ENCODE measurements at regions not wholly inside any gene's neighbourhood (a gene's known extent, or its start where the extent isn't known, plus 50 kb on each side); places are given as distances from the start of the nearest gene placed in this dataset.
"Not testable (repeated sequence)": the region's sequence is repeated elsewhere in the genome, so short reads cannot be mapped to it uniquely, and the experiment has no call there.

- Histone ChIP-seq H2BK5ac (ENCODE audit: insufficient read length, low read length) (no peak overlapping the region), H3K9me3 (ENCODE audit: control insufficient read depth, low read depth, low read length) (no peaks in the 10 kb centered on the region), H3K23ac (ENCODE audit: insufficient read length, low read depth, low read length) (no peak overlapping the region), H2AK5ac (ENCODE audit: insufficient read length, low read length) (no peak overlapping the region), H3T11ph (ENCODE audit: low read length) (no peak overlapping the region), H4K20me1 (ENCODE audit: control insufficient read depth, insufficient read depth, insufficient read length) (no peaks in the 10 kb centered on the region), H3K14ac (ENCODE audit: insufficient read depth, low read length) (no peak overlapping the region), H2BK12ac (ENCODE audit: insufficient read length, low read depth, low read length) (no peak overlapping the region), H3K9ac (ENCODE audit: extremely low read depth, insufficient read length, low read length) (no peak overlapping the region), H2BK20ac (ENCODE audit: low read depth, low read length, poor library complexity, severe bottlenecking) (no peak overlapping the region), H3K4ac (ENCODE audit: low read depth, low read length) (no peak overlapping the region), H3K79me1 (ENCODE audit: insufficient read depth, low read depth, low read length, poor library complexity, severe bottlenecking) (no peaks in the 10 kb centered on the region), H4K5ac (ENCODE audit: insufficient read length, low read depth, low read length) (no peak overlapping the region), H3K56ac (ENCODE audit: insufficient read length, low read depth, low read length) (no peak overlapping the region), H3K79me2 (ENCODE audit: insufficient read depth, low read length) (no peaks in the 10 kb centered on the region), H3K23me2 (ENCODE audit: insufficient read length, low read depth, low read length, poor library complexity, severe bottlenecking) (no peaks in the 10 kb centered on the region), H4K8ac (replicated peaks; ENCODE audit: insufficient read length, low read depth, low read length) (no peak overlapping the region), H3K18ac (ENCODE audit: insufficient read length, low read depth, low read length) (no peak overlapping the region), H3K4me2 (ENCODE audit: insufficient read depth, insufficient read length, low read length) (no peak overlapping the region), H2AFZ (ENCODE audit: low read length) (no peak overlapping the region), H3K27me3 (ENCODE audit: insufficient read depth, low read length) (no peaks in the 10 kb centered on the region), H4K91ac (ENCODE audit: insufficient read length, low read depth, low read length) (no peak overlapping the region), H2BK120ac (ENCODE audit: low read depth, low read length, poor library complexity, severe bottlenecking) (no peak overlapping the region), H2BK15ac (ENCODE audit: low read depth, low read length) (no peak overlapping the region), H3K27ac (ENCODE audit: insufficient read length, low read depth, low read length) (no peak overlapping the region), H3K4me1 (ENCODE audit: insufficient read depth, low read length) (no peaks in the 10 kb centered on the region)
- H3K4me3 Mint-ChIP-seq: no peak overlapping the region
- peaks cover 9 to 21% (median 12%) of the 10 kb centered on the region in 3 experiments; a peak in 6 of 7 replicates for H3K36me3 Mint-ChIP-seq (ENCODE audit: insufficient read depth in 1 of 3, low read depth in 3 of 3)
- no CpG with 5 or more reads among the region's 6 CpGs for WGBS (ENCODE audit: extremely low coverage, insufficient read length, low lambda C conversion rate)
- H3K27me3 Mint-ChIP-seq (ENCODE audit: low read depth): no peaks in the 10 kb centered on the region
- H3K9me3 Mint-ChIP-seq: peaks cover 13 to 16% of the 10 kb centered on the region in 2 experiments
- H3K27ac Mint-ChIP-seq: no peak overlapping the region
- DNase-seq: no peak
- TF ChIP-seq CTCF (conservative IDR thresholded peaks at IDR 0.05): no peak
- H3K4me1 Mint-ChIP-seq: peaks cover 2 to 8% of the 10 kb centered on the region in 2 experiments; a peak in 2 of 4 replicates
These were observed 93.0 kb upstream of the ANK2 start for GRCh38 chr4:112956484-112956896.

- not testable (repeated sequence) for H3K27me3 Mint-ChIP-seq (ENCODE audit: low read depth); H3K4me1 Mint-ChIP-seq; H2BK15ac ChIP-seq (ENCODE audit: low read depth, low read length); H3K9ac ChIP-seq (ENCODE audit: extremely low read depth, insufficient read length, low read length); H3K79me1 ChIP-seq (ENCODE audit: insufficient read depth, low read depth, low read length, poor library complexity, severe bottlenecking); H3K79me2 ChIP-seq (ENCODE audit: insufficient read depth, low read length); H3K4me1 ChIP-seq (ENCODE audit: insufficient read depth, low read length); H2AFZ ChIP-seq (ENCODE audit: low read length); H4K8ac ChIP-seq (replicated peaks; ENCODE audit: insufficient read length, low read depth, low read length); H3K27ac Mint-ChIP-seq; H2BK12ac ChIP-seq (ENCODE audit: insufficient read length, low read depth, low read length); H3K27me3 ChIP-seq (ENCODE audit: insufficient read depth, low read length); H3K9me3 ChIP-seq (ENCODE audit: control insufficient read depth, low read depth, low read length); H2BK120ac ChIP-seq (ENCODE audit: low read depth, low read length, poor library complexity, severe bottlenecking); H3K18ac ChIP-seq (ENCODE audit: insufficient read length, low read depth, low read length); H2BK20ac ChIP-seq (ENCODE audit: low read depth, low read length, poor library complexity, severe bottlenecking); H4K20me1 ChIP-seq (ENCODE audit: control insufficient read depth, insufficient read depth, insufficient read length); H3K56ac ChIP-seq (ENCODE audit: insufficient read length, low read depth, low read length); DNase-seq; H3T11ph ChIP-seq (ENCODE audit: low read length); H3K4ac ChIP-seq (ENCODE audit: low read depth, low read length); H2BK5ac ChIP-seq (ENCODE audit: insufficient read length, low read length); H3K4me2 ChIP-seq (ENCODE audit: insufficient read depth, insufficient read length, low read length); H3K4me3 Mint-ChIP-seq; H3K23ac ChIP-seq (ENCODE audit: insufficient read length, low read depth, low read length); H4K91ac ChIP-seq (ENCODE audit: insufficient read length, low read depth, low read length); H3K27ac ChIP-seq (ENCODE audit: insufficient read length, low read depth, low read length); H4K5ac ChIP-seq (ENCODE audit: insufficient read length, low read depth, low read length); H3K14ac ChIP-seq (ENCODE audit: insufficient read depth, low read length); H2AK5ac ChIP-seq (ENCODE audit: insufficient read length, low read length); H3K23me2 ChIP-seq (ENCODE audit: insufficient read length, low read depth, low read length, poor library complexity, severe bottlenecking)
- peaks cover 9 to 21% (median 12%) of the 10 kb centered on the region in 3 experiments; a peak in 6 of 7 replicates for H3K36me3 Mint-ChIP-seq (ENCODE audit: insufficient read depth in 1 of 3, low read depth in 3 of 3)
- H3K9me3 Mint-ChIP-seq: peaks cover 13 to 16% of the 10 kb centered on the region in 2 experiments
- no CpG with 5 or more reads among the region's 31 CpGs for WGBS (ENCODE audit: extremely low coverage, insufficient read length, low lambda C conversion rate)
These were observed 91.7 kb upstream of the ANK2 start for GRCh38 chr4:112957764-112958163.

All from H9 (cell line).